Activated CD4-positive, alpha-beta T cell treated with anti-CD3 and anti-CD28 coated beads for 36 hours (primary cell): ENCODE measurements at regions not wholly inside any gene's neighbourhood (a gene's known extent, or its start where the extent isn't known, plus 50 kb on each side); places are given as distances from the start of the nearest gene placed in this dataset.

Experiments used
- ATAC-seq: fragments of 200-7000 bp; cut with Tn5 transposase; one replicate; pipeline ENCODE4 v1.10.0; 2021; ENCODE audit warnings: mild to moderate bottlenecking, moderate library complexity
- CTCF ChIA-PET: fragments of 350-600 bp; sonication (Branson Sonifier 250); formaldehyde crosslinking; loops from one replicate; lab custom pipeline; 2021; ENCODE audit warnings: antibody characterized with exemption; lab: Charles Lee
- POLR2A ChIA-PET: fragments of 350-600 bp; sonication (Branson Sonifier 250); formaldehyde crosslinking; loops from one replicate; lab custom pipeline; 2021; ENCODE audit warnings: antibody characterized with exemption, inconsistent platforms; lab: Charles Lee
- DNase-seq: peaks from one replicate; pipeline ENCODE4 v3.0.0-alpha.2; 2020
- H3K27ac Mint-ChIP-seq: one replicate; pipeline ENCODE4 v1.8.0; 2021; ENCODE audit warnings: mixed read lengths
- H3K27me3 Mint-ChIP-seq: one replicate; pipeline ENCODE4 v1.8.0; 2021; ENCODE audit warnings: mixed read lengths
- H3K36me3 Mint-ChIP-seq: one replicate; pipeline ENCODE4 v1.8.0; 2021; ENCODE audit warnings: low read depth, mixed read lengths
- H3K4me1 Mint-ChIP-seq: one replicate; pipeline ENCODE4 v1.8.0; 2021; ENCODE audit warnings: mixed read lengths
- H3K4me3 Mint-ChIP-seq: one replicate; pipeline ENCODE4 v1.8.0; 2021; ENCODE audit warnings: mild to moderate bottlenecking, moderate library complexity, mixed read lengths
- H3K9me3 Mint-ChIP-seq: one replicate; pipeline ENCODE4 v1.8.0; 2021; ENCODE audit warnings: low read depth, mixed read lengths
- intact Hi-C, 2 experiments: fragments of 100-400 bp; cut with DNase I in 1 of 2; cut with micrococcal nuclease in 1 of 2; formaldehyde crosslinking; loops; one replicate each; pipeline versions ENCODE4 v1.14.2 to v1.15.1; 2022 to 2024; cut with DNase I, micrococcal nuclease

DNA sequence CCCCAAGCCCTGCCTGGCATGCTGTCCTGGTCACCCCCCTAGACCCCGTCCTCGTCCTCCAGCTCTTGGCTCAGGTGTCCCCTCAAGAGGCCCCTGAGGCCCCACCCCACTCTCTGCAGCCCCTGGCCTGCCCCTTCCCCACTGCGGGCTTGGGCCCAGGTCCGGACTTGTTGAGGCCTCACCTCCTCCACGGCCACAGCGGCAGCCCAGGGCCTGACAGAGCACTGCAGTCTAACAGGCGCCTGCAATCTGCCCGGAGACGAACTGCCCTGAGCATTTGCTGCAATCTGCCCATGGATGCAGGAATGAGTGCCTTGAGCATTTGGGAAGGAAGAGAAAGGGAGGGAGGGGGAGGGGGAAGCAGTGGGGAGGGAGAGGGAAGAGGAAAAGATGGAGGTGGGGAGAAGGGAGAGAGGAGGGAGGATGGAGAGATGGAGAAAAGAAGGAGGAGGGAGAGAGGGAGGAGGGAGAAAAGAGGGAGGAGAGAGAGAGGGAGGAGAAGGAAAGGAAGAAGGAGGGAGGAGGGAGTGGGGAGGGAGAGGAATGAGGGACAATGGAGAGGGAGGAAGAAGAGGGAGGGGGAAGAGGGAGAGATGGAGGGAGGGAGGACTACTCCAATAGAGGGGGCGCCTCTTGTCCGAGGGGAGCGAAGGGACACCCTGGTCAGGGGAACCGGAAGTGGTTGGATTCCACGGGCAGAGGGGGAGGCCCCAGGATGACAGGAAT lies 73.9 kb downstream of the PDGFA start:
- DNase-seq (no peak), ATAC-seq (no peak)
- Mint-ChIP-seq H3K4me1 (no peaks in the 10 kb centered on the region), H3K27me3 (no peaks in the 10 kb centered on the region), H3K9me3 (no peaks in the 10 kb centered on the region), H3K4me3 (no peak overlapping the region), H3K36me3 (no peaks in the 10 kb centered on the region), H3K27ac (no peak overlapping the region)
- intact Hi-C loops, result no loop called here
- CTCF ChIA-PET, result no interaction called here
- POLR2A ChIA-PET, result no interaction called here

DNA sequence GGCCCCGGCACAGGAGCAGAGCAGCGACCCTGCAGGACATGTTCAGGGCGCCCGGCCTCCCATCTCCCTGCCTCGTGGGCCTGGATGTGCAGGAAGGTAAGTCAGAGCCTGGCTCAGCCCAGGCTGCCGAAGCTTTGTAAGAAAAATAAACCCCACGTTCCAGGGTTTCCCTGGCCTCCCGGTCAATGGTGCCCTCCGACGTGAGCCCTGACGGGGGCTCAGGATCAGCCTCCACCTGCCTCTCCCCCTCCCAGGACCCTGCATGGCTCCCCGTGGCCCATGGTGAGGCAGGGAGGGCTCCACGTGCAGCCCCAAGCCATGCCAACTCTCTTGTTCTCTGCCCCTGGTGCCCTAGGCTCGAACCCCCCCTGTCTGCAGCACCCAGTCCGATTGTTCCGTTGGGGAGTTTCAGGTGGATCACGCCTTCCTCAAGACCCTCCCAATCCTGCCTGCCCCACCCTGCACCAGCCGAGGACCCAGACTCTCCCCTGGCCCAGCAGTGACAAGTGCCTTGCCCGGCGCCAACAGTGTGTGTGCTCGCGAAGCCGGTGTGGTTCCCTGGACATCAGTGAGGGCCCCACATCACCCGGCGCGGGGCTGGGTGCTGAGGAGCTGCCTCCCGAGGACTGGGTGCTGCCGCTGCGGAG lies 73.2 kb downstream of the PDGFA start:
- peaks cover 6% of the 10 kb centered on the region for H3K4me1 Mint-ChIP-seq
- DNase-seq (no peak), ATAC-seq (no peak)
- no peaks in the 10 kb centered on the region for H3K9me3 Mint-ChIP-seq
- CTCF ChIA-PET, result no interaction called here
- peaks cover 5% of the 10 kb centered on the region for H3K27me3 Mint-ChIP-seq
- no peak overlapping the region for H3K4me3 Mint-ChIP-seq
- POLR2A ChIA-PET, result no interaction called here
- H3K36me3 Mint-ChIP-seq, result no peaks in the 10 kb centered on the region
- H3K27ac Mint-ChIP-seq, result no peak overlapping the region
- intact Hi-C loops, result no loop called here
